Inferior parietal cortex (tissue), 1 donor: ENCODE measurements at regions not wholly inside any gene's neighbourhood (a gene's known extent, or its start where the extent isn't known, plus 50 kb on each side); places are given as distances from the start of the nearest gene placed in this dataset.
"Not testable (repeated sequence)": the region's sequence is repeated elsewhere in the genome, so short reads cannot be mapped to it uniquely, and the experiment has no call there.

Experiments
- DNase-seq: peaks from one replicate; pipeline ENCODE4 v3.0.0-alpha.2; 2016; ENCODE audit errors: extremely low spot score

DNA sequence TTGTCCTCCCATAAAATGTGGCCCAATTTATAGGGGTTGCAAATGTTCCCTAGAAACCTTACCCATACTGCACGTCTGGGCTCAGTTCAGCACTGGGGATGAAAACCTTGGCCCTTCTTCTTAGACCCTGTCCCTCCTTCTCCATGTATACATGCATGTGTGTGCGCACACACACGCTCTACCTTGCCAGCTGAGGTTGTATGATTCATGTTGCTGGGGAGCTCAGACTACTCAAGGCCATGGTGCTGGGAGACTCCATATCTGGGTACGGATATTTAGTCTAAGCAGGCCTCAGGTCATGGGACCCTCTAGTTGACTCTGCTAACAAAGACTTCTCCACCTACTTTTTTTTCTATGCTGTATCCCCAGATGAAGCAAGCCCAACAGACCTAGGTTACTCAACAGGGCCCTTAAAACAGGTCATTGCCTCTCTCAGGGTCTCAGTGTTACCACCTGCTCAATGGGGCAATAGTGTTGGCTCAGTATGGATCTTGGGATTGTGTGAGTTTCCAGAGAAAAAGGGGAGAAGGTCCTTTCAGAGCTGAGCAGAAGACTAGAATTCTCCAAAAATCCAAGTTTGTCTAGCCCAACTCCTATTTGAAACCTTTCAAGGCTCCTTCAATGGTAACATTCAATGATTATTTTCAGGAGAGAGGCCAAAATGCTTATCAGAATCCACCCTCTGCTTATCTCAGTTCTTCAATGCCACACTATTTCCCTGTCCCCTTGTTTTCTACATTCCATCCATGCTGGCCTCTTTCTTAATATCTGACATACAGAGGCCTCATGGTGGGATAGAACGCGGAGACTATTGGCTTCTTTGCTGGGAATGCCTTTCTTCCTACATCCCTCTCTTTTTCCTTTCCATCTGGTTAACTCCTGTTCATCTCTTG is 123.6 kb upstream of the PITX1 start:
- no peak for DNase-seq

DNA sequence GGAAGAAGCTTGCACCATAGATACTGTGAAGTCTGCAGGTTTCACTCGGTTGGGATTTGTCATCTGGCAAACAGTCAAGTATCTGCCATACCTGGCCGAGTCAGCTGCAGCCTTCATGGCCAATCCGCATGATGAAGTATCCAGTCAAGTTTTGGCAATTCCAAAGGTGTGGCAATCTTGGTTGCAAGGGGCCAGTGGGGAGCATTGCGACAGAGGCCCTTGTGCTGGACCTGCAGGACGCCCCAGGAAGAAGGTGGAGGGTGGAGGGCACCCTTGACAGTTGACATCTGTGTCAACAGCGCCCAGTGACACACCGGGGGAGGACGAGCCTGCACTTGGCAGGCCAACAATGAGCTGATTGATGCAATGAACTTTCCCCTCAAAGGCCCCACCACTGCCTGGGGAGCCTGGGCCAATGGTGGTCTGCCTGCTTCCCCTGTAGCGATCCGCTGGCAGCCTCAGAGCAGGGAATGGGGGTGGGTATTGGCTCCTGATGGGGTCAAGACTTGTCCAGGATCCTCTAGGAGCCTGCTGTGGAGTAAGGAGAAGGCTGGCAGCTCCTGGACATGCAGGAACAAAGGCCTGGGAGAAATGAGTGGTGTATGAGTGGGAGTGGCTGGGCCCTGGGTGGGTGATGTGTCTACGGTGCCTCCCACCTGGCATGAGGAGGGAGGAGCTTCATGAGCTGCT is 122.8 kb upstream of the PITX1 start:
- no peak for DNase-seq

DNA sequence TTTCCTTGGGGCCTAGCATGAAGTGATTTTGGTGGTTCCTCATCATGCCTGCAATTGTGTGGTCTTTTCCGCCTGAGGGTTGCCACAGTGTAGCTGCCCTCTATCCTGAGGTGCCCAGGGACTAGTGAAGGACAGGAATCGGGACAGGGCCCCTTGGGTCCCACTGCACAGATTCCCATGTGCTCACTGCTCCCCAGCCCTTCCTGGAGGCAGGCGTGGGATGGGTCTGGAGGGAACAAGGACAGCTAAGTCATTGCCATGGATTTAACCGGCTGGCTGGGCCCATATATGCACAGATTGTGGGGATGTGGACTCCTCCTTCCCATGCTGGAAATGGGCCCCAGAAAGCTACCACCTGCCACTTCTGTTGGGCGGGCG is 122.3 kb upstream of the PITX1 start:
- no peak for DNase-seq

DNA sequence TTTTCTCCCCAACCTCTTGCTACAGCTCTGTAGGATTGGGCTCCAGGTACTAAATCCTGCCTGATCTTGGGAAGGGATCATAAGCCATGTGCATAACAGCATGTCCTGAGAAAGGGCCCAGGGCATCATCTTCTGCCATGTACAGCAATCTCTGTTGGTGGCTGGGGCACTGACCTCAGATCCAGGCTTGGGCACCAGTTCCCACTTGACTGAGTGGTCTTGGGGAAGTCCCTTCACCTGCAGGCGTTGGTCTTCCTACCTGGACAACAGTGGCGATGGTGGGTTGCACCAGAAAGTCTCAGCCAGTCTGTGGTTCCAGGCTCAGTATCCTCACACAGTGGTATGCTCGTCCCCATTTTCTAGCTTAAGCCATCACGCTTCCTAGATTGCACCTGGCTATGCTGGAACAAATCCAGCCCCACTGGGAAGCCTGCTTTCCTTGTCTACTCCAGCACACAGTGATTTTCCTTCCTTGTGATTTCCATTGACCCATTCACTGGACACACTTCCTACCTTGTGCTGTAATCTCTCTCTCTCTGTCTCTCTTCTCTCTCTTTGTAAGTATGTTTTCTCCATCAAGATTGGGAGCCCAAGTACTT is 121.7 kb upstream of the PITX1 start:
- no peak for DNase-seq

DNA sequence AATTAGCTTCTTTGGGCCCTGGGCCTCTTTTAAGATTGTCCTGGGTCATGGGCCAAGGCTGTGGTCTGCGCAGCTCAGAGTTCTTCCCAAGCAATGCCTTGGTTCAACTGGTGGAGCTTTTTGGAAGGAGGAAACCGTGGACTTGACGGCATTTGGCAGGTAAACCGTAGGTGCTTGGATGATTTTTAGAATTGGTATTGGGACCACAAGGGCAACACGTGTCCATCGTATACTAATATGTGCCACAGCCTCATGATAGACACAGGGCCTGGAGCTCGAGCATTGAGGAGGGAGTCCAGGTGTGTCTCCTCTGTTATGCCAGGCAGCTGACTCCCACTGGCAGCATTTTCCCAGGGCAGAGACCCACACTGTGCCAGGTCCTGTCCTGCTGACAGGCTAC is 120.9 kb upstream of the PITX1 start:
- DNase-seq: no peak

DNA sequence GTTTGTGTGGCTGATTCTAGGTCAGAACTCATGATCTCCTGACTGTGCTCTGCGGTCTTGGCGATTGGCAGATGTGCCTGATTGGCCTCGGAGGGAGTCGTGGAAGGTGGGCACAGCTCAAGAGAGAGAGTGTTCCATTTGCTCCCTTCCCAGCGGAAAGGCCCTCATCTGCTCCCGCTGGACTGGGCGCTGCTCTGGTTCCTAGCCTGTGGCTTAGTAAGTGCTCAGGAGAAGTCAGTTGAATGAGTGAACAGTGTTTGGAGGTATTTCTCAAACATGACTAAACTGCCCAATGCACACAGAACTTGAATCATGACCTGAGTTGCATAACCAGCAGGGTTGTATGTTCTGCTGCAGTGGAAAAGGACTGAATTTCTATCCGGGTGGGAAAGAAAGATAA is 120.2 kb upstream of the PITX1 start:
- no peak for DNase-seq

DNA sequence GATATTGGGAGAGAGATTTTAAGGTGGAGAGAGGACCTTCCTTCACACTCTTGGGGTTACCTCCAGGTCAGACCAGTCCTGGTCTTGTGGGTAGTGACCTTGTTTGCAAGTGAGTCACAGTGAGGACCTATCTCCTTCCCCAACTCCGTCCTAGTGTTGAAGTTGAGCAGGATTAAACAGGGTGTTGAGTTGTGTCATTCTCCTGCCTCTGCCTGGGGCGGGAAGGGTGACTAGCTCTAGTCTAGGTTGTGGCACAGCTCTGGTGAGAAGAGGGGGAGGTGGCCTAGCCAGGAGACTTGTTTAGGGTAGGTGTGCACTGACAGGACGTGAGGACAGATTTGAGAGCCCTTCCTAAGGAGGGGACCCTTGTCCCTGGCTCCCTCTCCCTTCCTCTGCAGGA is 119.6 kb upstream of the PITX1 start:
- DNase-seq: no peak

DNA sequence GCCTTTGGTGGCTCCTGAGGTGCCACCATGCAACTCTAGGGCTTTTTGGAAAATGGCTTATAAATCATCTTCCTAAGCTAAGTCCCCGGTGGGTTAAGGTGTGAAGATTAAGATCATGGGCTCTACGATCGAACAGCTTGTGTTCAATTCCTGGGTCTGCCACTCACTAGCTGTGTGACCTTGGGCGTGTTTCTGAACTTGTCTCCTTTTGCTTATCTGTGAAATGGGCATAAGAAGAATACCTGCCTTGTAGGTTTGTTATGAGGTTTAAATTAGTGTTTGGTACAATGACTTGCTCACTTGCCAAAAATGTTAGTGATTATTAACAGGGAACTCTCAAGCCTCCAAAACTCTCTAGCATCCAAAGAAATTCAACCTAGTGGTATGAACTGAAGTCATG is 119.2 kb upstream of the PITX1 start:
- DNase-seq: no peak

DNA sequence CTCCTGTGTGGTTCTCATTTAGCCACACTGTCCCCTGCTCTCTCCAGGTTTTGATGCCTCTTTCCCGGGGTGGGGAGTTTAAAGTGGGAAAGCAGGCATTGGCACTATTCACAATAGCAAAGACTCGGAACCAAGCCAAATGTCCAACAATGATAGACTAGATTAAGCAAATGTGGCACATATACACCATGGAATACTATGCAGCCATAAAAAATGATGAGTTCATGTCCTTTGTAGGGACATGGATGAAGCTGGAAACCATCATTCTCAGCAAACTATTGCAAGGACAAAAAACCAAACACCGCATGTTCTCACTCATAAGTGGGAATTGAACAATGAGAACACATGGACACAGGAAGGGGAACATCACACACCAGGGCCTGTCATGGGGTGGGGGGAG is 117.6 kb upstream of the PITX1 start:
- not testable (repeated sequence) for DNase-seq

DNA sequence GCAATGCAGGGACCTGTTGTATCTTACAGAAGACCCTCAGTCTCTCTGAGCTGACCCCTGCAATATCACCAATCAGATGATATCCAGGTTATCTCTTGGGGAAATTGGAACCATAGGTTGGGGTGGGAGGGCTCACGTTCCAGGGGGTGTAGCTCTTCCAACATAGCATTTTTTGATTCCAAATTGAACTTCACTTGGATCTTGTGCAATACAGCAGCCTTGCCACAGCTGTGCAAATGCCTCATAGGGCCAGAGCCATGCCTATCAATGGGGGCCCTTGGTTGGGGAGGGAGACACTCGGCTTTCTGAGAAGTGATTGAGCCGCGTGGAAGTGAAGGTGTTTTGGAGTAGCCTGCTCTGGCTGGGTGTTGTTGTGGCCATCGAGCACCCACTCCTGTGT is 117.2 kb upstream of the PITX1 start:
- DNase-seq: no peak

DNA sequence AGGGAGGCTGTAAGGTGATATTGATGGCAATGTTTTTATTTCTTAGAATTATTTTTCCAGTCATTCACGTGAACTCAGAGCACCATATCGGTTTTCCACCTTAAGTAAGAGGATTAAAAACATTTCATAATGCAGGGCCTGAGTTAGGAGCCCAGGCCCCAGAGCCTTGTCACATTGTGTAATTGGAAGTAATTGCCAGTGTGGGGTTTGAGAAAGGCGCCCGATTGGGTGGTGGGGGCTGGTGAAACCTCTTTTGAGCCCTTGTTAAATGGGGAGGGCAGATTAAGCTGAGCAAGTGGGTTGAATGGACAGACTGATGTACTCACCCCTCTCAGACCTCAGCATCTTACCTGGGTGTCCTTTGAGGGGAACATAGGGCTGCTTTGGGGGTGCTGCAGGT is 116.7 kb upstream of the PITX1 start:
- DNase-seq: no peak

DNA sequence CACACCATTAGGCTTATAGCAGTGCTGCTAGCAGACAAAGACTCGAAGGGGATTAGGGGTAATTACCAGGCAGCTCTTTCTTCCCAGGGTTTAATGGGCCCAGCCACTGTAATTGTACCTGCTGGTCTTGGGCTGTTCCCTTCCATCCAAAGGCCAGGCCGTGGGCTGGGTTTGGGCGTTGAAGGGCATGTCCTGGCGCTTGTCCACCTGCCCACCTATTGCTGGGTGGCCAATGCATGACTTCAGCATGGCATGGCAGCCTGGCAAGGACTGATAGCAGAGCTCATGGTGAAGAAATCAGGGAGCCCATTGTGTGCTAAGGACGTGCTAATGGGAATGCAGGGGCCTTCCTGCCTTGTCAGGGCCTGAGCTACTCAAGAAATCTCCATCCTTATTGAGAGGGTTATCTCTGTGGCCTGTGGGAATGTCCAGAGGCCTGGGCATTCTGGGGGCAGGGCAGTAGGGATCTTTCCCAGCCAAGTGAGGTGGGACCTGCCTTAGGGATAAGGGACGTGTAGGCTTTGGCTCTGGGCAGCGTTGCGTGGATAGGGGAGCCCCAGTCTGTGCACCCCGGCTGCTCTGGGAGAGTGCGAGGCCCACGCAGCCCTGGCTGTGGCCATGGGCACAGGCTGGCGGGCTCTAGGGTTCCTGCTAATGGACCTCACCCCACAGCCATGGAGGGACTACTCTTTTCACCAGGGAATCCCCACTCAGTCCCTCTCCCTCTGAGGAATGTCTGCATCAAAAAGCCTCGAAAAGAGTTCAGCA is 116.1 kb upstream of the PITX1 start:
- DNase-seq: no peak

DNA sequence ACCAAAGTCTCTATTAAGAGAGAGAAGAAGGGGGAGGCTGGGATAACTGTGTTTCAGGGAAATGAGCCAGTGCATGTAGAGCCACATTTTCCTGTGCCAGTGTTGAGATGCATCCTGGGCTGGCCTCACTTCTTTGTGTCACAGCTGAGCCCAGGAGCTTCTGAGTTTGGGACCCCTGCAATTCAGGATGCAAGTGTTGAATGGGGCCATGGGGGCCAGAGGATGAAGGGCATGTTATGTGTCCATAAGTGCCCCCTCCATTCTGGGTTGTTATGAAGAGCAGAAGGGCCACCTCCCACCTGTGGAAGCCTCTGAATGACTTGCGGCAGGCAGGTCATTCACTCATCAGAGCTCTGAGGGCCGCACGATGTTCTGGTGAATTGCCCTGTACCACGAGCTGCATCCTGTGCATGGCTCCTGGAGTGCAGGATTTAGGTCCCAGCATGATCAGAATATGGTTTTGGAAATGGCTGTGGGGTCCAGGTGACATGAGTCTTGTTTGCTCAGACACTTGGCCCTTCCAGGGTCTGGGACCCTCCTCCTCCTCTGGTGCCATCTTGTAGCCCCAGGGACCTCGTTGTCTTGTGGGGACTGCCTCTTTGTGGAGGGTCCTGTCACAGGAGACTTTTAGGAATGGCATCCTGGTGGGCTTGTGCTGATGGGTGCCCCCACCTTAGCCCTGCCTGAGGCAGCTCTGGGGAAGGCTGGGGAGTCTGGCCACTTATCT is 115.4 kb upstream of the PITX1 start:
- DNase-seq: no peak

DNA sequence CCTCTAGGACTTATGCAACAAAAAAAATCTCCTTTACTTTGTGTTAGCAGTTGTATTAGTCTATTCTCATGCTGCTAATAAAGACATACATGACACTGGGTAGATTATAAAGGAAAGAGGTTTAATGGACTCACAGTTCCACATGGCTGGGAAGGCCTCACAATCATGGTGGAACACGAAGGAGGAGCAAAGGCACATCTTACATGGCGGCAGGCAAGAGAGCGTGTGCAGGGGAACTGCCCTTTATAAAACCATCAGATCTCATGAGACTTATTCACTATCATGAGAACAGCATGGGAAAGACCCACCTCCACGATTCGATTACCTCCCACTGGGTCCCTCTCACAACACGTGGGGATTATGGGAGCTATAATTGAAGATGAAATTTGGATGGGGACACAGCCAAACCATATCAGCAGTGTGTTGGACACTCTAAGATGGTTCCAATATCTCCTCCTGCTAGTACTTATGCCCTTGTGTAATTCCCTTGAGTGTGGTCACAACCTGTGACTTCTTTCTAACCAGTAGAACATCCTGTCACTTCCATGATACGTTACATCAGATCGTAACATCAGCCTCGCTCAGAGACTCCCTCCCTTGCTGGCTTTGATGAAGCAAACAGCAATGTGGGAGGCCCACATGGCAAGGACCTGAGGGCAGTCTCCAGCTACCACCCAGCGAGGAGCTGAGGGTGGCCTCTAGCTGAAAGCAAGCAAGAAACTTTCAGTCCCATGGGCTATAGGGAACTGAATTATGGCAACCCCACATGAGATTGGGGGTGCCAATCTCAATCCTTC is 113.5 kb upstream of the PITX1 start:
- no peak for DNase-seq

DNA sequence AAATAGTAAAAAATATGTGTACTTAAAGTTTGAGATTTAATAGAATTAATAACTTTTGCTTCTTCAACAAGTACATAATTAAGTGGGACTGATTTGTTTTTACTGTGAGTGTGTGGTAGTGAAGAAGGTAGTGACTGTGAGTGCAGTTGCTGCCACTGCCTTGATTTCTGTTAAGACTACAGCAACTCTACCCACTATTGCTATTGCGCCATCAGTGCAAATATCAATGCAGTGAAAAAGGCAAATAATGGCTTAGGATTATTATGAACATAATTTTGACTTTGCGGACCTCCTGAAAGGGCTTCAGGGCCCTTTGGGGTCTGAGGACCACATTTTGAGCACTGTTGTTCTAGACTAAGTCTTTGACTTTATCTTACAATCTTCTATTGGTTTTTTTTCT is 112.0 kb upstream of the PITX1 start:
- DNase-seq: no peak

DNA sequence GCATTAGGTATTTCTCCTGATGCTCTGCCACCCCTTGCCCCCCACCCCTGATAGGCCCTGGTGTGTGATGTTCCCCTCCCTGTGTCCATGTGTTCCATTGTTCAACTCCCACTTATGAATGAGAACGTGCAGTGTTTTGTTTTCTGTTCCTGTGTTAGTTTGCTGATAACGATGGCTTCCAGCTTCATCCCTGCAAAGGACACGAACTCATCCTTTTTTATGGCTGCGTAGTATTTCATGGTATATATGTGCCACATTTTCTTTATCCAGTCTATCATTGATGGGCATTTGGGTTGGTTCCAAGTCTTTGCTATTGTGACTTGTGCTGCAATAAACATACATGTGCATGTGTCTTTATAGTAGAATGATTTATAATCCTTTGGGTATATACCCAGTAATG is 109.7 kb upstream of the PITX1 start:
- DNase-seq: not testable (repeated sequence)

DNA sequence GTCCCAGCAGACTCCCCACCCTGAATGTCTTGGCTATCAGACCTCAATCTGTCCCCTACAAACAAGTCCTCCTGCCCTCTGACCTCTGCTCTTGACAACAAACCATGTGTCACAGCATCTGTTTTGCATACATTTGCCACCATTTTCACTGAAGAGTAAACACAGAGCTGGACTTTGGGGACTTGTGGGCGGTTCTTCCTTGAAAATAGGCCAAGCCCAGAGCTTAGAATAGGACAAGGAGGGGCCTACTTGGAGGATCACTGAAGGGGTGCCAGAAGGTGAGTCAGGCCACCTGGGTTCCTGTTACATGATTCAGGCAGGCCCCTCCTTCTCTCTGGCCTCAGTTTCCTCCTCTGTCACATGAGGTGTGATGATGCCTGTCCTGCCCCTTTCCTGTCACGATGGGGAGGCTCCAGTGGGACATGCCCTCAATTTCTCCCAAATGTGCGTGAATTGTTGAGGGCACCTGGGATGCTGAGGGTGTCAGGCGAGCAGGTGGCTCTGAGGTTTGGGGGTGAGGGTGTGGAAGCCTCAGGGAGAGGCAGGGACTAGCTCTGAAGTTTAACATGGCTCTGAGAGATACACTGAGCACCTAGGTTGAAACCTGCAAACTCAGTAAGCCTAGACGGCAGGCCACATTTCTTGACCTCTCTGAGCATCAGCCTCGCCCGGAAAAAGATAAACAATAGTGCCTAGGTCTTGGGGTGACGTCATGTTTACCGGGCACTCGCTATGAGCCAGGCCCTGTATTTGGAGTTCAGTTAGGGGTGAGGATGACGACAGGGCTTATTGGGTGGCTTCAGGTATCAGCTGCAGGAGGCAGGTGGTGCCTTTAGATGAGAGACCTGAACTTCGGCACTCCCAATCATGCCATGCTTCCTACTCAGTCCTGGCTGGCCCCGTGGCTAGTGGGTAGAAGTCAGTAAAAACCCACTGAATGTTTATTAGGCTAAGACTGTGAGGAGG is 107.6 kb upstream of the PITX1 start:
- DNase-seq: no peak

DNA sequence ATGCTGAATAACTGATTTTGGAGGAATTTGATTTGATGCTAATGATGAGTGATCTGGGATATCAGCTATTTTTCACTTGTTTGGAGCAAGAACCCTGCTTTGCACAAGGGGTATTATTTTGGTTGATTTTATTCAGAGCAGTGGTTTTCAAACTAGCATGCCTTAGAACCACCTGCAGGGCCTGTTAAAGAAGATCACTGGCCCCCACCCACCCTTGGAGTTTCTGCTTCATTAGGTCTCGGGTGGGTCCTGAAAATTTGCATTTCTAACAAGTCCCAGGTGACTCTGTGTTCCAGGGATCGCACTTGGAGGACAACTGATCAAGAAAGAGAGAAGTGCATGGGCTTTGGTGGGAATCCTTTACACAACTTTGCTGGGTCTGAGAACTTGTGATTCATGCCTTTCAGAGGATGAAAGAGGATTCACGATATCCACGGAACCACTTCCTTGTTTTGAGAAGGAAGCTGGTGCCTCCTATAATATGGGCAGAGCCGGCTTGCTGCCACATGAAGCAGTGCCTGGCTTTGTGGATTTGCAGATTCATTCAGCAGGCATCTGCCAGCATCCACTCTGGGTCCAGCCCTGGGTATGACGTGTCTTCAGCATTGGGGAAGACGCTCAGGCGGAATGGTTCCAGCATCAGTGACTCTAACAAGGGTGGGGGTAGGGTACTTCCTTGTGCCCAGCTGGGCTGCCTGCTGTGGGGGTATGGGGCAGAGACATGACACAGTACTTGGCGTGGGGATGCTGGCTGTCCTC is 106.6 kb upstream of the PITX1 start:
- DNase-seq: peak; percentile 15
